ENCODE measurements at regions not wholly inside any gene's neighbourhood (a gene's known extent, or its start where the extent isn't known, plus 50 kb on each side); places are given as distances from the start of the nearest gene placed in this dataset.

GRCh38 chr6:8558953-8559352, 123.6 kb upstream of the SLC35B3 start:
- H3K79me2 ChIP-seq (ENCODE audit: control insufficient read depth, insufficient read depth, low read length, unreplicated experiment), result no peaks in the 10 kb centered on the region
- no peaks in the 10 kb centered on the region for H3K36me3 ChIP-seq (ENCODE audit: insufficient read depth, low read length)
- 0 out of 2 replicates have a peak, but pooled peaks cover under 1% of the 10 kb centered on the region for H3K27me3 ChIP-seq (ENCODE audit: insufficient read depth, low read length)
- no peak overlapping the region for H3K27ac ChIP-seq (ENCODE audit: low read depth, low read length)
- no peaks in the 10 kb centered on the region for H3K4me1 ChIP-seq (ENCODE audit: control insufficient read depth, insufficient read depth, low read length, unreplicated experiment)
- no peak overlapping the region for H3K4me3 ChIP-seq (ENCODE audit: low read depth, low read length)
- no peak overlapping the region for H2AFZ ChIP-seq (ENCODE audit: low read length, unreplicated experiment)

DNA sequence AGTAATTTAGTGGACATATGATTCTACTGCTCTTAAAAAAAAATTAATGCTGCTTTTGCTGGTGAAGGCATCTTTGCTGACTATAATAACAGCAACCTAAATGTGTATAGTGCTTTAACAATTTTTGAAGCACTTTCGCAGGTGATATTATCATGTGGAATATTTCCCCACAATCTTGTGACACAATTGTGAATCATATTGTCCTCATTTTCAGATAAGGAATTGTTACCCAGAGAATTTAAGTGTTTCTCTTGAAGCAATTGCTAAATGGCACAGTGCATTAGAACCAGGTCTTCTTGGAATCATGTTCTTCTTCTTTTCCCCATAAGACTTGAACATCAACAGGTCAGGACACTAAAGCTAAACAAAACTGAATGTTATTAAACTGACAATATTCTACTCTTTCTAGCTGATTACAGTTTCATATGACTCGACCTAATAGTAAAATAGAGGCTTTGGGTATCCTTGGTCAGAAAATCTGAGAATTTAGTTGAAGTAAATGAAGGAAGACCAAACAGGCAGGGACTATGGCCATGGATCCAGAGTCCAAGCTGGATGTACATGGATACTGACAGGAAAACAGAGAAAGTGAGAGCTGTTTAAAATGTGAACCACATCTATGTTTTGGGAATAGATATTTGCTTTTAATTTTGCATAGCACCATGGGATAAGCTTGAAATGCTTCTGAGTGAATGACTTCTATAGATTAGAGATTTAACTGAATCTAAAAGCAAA, 121.8 kb upstream of the SLC35B3 start:
- H3K4me1 ChIP-seq (ENCODE audit: control insufficient read depth, insufficient read depth, low read length, unreplicated experiment), result no peaks in the 10 kb centered on the region
- H3K4me3 ChIP-seq (ENCODE audit: low read depth, low read length), result no peak overlapping the region
- 0 out of 2 replicates have a peak, but pooled peaks cover 4% of the 10 kb centered on the region for H3K27me3 ChIP-seq (ENCODE audit: insufficient read depth, low read length)
- H3K36me3 ChIP-seq (ENCODE audit: insufficient read depth, low read length), result no peaks in the 10 kb centered on the region
- H3K79me2 ChIP-seq (ENCODE audit: control insufficient read depth, insufficient read depth, low read length, unreplicated experiment), result no peaks in the 10 kb centered on the region
- no peak overlapping the region for H2AFZ ChIP-seq (ENCODE audit: low read length, unreplicated experiment)
- no peak overlapping the region for H3K27ac ChIP-seq (ENCODE audit: low read depth, low read length)

- 0 out of 2 replicates have a peak, but pooled peaks cover 4% of the 10 kb centered on the region for H3K27me3 ChIP-seq (ENCODE audit: insufficient read depth, low read length)
- H3K27ac ChIP-seq (ENCODE audit: low read depth, low read length), result no peak overlapping the region
- no peak overlapping the region for H3K4me3 ChIP-seq (ENCODE audit: low read depth, low read length)
- H3K36me3 ChIP-seq (ENCODE audit: insufficient read depth, low read length), result no peaks in the 10 kb centered on the region
- H2AFZ ChIP-seq (ENCODE audit: low read length, unreplicated experiment), result no peak overlapping the region
- no peaks in the 10 kb centered on the region for H3K4me1 ChIP-seq (ENCODE audit: control insufficient read depth, insufficient read depth, low read length, unreplicated experiment)
- H3K79me2 ChIP-seq (ENCODE audit: control insufficient read depth, insufficient read depth, low read length, unreplicated experiment), result no peaks in the 10 kb centered on the region
Measured at GRCh38 chr6:8556370-8557013, 121.1 kb upstream of the SLC35B3 start.

DNA sequence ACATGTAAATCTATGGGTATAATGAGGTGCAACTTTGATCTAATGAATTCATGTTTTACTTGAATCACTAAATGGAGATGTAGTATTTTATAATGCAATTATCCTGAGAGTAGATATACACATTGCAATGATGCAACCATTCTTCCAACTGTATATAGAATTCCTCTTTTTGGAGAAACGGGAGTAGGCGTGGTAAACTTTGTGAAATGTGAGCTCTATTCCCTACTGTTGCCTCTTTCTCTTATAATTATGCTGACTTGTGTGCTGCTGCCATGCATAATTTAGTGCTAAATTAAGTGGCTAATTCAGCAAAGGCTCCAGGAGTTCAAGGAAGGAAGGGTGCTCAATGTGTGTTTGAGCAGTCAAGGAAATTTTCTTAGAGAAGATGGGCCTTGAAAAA, 116.6 kb upstream of the SLC35B3 start:
- Histone ChIP-seq H2AFZ (ENCODE audit: low read length, unreplicated experiment) (no peak overlapping the region), H3K36me3 (ENCODE audit: insufficient read depth, low read length) (no peaks in the 10 kb centered on the region), H3K4me3 (ENCODE audit: low read depth, low read length) (no peak overlapping the region), H3K27me3 (ENCODE audit: insufficient read depth, low read length) (0 out of 2 replicates have a peak, but pooled peaks cover 4% of the 10 kb centered on the region), H3K27ac (ENCODE audit: low read depth, low read length) (no peak overlapping the region), H3K79me2 (ENCODE audit: control insufficient read depth, insufficient read depth, low read length, unreplicated experiment) (no peaks in the 10 kb centered on the region), H3K4me1 (ENCODE audit: control insufficient read depth, insufficient read depth, low read length, unreplicated experiment) (no peaks in the 10 kb centered on the region)

- no peaks in the 10 kb centered on the region for H3K4me1 ChIP-seq (ENCODE audit: control insufficient read depth, insufficient read depth, low read length, unreplicated experiment)
- H3K27ac ChIP-seq (ENCODE audit: low read depth, low read length), result no peak overlapping the region
- H3K4me3 ChIP-seq (ENCODE audit: low read depth, low read length), result no peak overlapping the region
- 0 out of 2 replicates have a peak, but pooled peaks cover 4% of the 10 kb centered on the region for H3K27me3 ChIP-seq (ENCODE audit: insufficient read depth, low read length)
- no peaks in the 10 kb centered on the region for H3K79me2 ChIP-seq (ENCODE audit: control insufficient read depth, insufficient read depth, low read length, unreplicated experiment)
- H2AFZ ChIP-seq (ENCODE audit: low read length, unreplicated experiment), result no peak overlapping the region
- H3K36me3 ChIP-seq (ENCODE audit: insufficient read depth, low read length), result no peaks in the 10 kb centered on the region
Measured at GRCh38 chr6:8551386-8551785, 116.0 kb upstream of the SLC35B3 start.

GRCh38 chr6:8549074-8549790, 113.9 kb upstream of the SLC35B3 start:
- Histone ChIP-seq H3K27ac (ENCODE audit: low read depth, low read length) (no peak overlapping the region), H3K4me1 (ENCODE audit: control insufficient read depth, insufficient read depth, low read length, unreplicated experiment) (no peaks in the 10 kb centered on the region), H3K79me2 (ENCODE audit: control insufficient read depth, insufficient read depth, low read length, unreplicated experiment) (no peaks in the 10 kb centered on the region), H2AFZ (ENCODE audit: low read length, unreplicated experiment) (no peak overlapping the region), H3K27me3 (ENCODE audit: insufficient read depth, low read length) (0 out of 2 replicates have a peak, but pooled peaks cover 4% of the 10 kb centered on the region), H3K36me3 (ENCODE audit: insufficient read depth, low read length) (no peaks in the 10 kb centered on the region), H3K4me3 (ENCODE audit: low read depth, low read length) (no peak overlapping the region)

DNA sequence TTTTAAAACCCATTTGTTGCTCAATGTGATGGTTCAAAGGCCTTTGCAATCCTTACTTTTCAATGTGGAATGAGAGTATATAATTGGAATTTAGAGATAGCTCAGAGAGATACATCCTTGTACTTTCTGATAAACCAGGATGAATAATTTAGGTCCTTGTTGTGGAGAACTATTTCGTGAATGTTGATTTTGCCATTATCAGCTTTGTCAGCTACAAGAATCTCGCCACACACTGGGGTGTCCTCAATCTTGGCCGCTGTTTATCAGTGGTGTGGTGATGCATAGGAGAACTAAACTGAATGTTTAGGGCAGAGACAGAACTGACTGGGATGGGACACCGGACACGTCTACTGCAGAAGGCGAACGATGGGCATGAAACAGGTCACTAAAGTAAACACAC, 111.2 kb upstream of the SLC35B3 start:
- Histone ChIP-seq H3K79me2 (ENCODE audit: control insufficient read depth, insufficient read depth, low read length, unreplicated experiment) (no peaks in the 10 kb centered on the region), H2AFZ (ENCODE audit: low read length, unreplicated experiment) (no peak overlapping the region), H3K4me3 (ENCODE audit: low read depth, low read length) (no peak overlapping the region), H3K4me1 (ENCODE audit: control insufficient read depth, insufficient read depth, low read length, unreplicated experiment) (no peaks in the 10 kb centered on the region), H3K27me3 (ENCODE audit: insufficient read depth, low read length) (no peaks in the 10 kb centered on the region), H3K27ac (ENCODE audit: low read depth, low read length) (no peak overlapping the region), H3K36me3 (ENCODE audit: insufficient read depth, low read length) (no peaks in the 10 kb centered on the region)

GRCh38 chr6:8545336-8545735, 110.0 kb upstream of the SLC35B3 start:
- H3K27ac ChIP-seq (ENCODE audit: low read depth, low read length), result no peak overlapping the region
- H3K4me1 ChIP-seq (ENCODE audit: control insufficient read depth, insufficient read depth, low read length, unreplicated experiment), result no peaks in the 10 kb centered on the region
- no peak overlapping the region for H3K4me3 ChIP-seq (ENCODE audit: low read depth, low read length)
- H3K27me3 ChIP-seq (ENCODE audit: insufficient read depth, low read length), result no peaks in the 10 kb centered on the region
- no peaks in the 10 kb centered on the region for H3K79me2 ChIP-seq (ENCODE audit: control insufficient read depth, insufficient read depth, low read length, unreplicated experiment)
- no peak overlapping the region for H2AFZ ChIP-seq (ENCODE audit: low read length, unreplicated experiment)
- H3K36me3 ChIP-seq (ENCODE audit: insufficient read depth, low read length), result no peaks in the 10 kb centered on the region

GRCh38 chr6:8543714-8544113, 108.4 kb upstream of the SLC35B3 start:
- H3K4me3 ChIP-seq (ENCODE audit: low read depth, low read length), result no peak overlapping the region

GRCh38 chr6:8539453-8539852, 104.1 kb upstream of the SLC35B3 start:
- no peak overlapping the region for H3K4me3 ChIP-seq (ENCODE audit: low read depth, low read length)
- no peak overlapping the region for H2AFZ ChIP-seq (ENCODE audit: low read length, unreplicated experiment)
- no peak overlapping the region for H3K27ac ChIP-seq (ENCODE audit: low read depth, low read length)
- H3K27me3 ChIP-seq (ENCODE audit: insufficient read depth, low read length), result no peaks in the 10 kb centered on the region
- H3K4me1 ChIP-seq (ENCODE audit: control insufficient read depth, insufficient read depth, low read length, unreplicated experiment), result no peaks in the 10 kb centered on the region
- H3K79me2 ChIP-seq (ENCODE audit: control insufficient read depth, insufficient read depth, low read length, unreplicated experiment), result no peaks in the 10 kb centered on the region
- no peaks in the 10 kb centered on the region for H3K36me3 ChIP-seq (ENCODE audit: insufficient read depth, low read length)

More at GRCh38 chr6:8543714-8544113, 108.4 kb upstream of the SLC35B3 start:
- H3K36me3 ChIP-seq (ENCODE audit: insufficient read depth, low read length), result no peaks in the 10 kb centered on the region
- no peak overlapping the region for H2AFZ ChIP-seq (ENCODE audit: low read length, unreplicated experiment)
- no peaks in the 10 kb centered on the region for H3K27me3 ChIP-seq (ENCODE audit: insufficient read depth, low read length)
- no peak overlapping the region for H3K27ac ChIP-seq (ENCODE audit: low read depth, low read length)
- no peaks in the 10 kb centered on the region for H3K4me1 ChIP-seq (ENCODE audit: control insufficient read depth, insufficient read depth, low read length, unreplicated experiment)
- no peaks in the 10 kb centered on the region for H3K79me2 ChIP-seq (ENCODE audit: control insufficient read depth, insufficient read depth, low read length, unreplicated experiment)

Data from ACC112 (cell line).